ENCODE measurements at regions not wholly inside any gene's neighbourhood (a gene's known extent, or its start where the extent isn't known, plus 50 kb on each side); places are given as distances from the start of the nearest gene placed in this dataset.
A peak's percentile ranks its signal among the peaks of the same experiment; 100 is the strongest.

DNA sequence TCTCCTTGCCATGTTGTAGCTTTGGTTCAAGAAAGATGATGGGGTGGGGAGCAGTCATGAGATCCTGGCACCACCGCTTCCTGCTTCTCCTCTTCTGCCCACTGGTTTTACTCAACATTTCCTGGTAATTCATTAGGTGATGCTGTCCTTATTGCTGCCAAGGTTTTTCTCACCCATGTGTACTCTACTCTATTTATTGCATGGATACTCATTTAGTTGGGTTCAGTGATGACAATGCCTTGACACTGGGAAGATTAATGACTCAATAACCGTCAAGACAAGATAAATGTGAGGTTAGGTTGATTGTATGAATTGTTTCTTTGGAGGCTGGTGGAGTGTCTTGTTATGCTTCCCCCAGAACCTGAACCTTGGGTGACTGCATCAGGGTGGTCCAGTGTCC, 484.2 kb downstream of the SIPA1L2 start:
- no peaks in the 10 kb centered on the region for H3K79me2 ChIP-seq (ENCODE audit: control insufficient read depth in 1 of 2, insufficient read depth in 2 of 2, low read length in 2 of 2)
- H2BK12ac ChIP-seq (ENCODE audit: low read depth, low read length) = no peak overlapping the region
- H3K14ac ChIP-seq (ENCODE audit: insufficient read length) = no peak overlapping the region
- no peak overlapping the region for H4K5ac ChIP-seq (ENCODE audit: insufficient read length, low read depth, low read length)
- peaks cover 0 to 5% (median 0%) of the 10 kb centered on the region in 4 experiments; a peak in 1 of 8 replicates for H3K36me3 ChIP-seq (ENCODE audit: control insufficient read depth in 2 of 4, insufficient read depth in 4 of 4, low read length in 3 of 4)
- CTCF ChIA-PET (ENCODE audit: partially characterized antibody) = no interaction called here
- H3K56ac ChIP-seq (replicated peaks; ENCODE audit: insufficient read length, low read depth, low read length) = no peak overlapping the region
- no peak overlapping the region for H4K8ac ChIP-seq (ENCODE audit: extremely low read depth, insufficient read depth, low read length)
- H3K27me3 ChIP-seq (replicated peaks in 1 of 4; ENCODE audit: control insufficient read depth in 3 of 4, extremely low read depth in 1 of 4, insufficient read depth in 3 of 4, low read length in 3 of 4) = no peaks in the 10 kb centered on the region
- H3K18ac ChIP-seq (ENCODE audit: extremely low read depth, low read length) = no peak overlapping the region
- WGBS, 2 experiments (ENCODE audit: extremely low coverage in 1 of 2, insufficient coverage in 1 of 2, insufficient read length in 1 of 2, insufficient replicate concordance in 2 of 2, low coverage in 1 of 2, low lambda C conversion rate in 2 of 2, missing lambda C conversion rate in 1 of 2) = 86% methylated on average over 2 of the region's 2 CpGs; no CpG with 5 or more reads in 1 of the 2 experiments
- no peak overlapping the region for H3K23ac ChIP-seq (ENCODE audit: insufficient read length)
- peaks cover 4 to 7% of the 10 kb centered on the region in 2 experiments for H4K20me1 ChIP-seq (replicated peaks in 1 of 2; ENCODE audit: control insufficient read depth in 1 of 2, insufficient read depth in 2 of 2, low read length in 2 of 2)
- H2BK20ac ChIP-seq (ENCODE audit: low read length) = no peak overlapping the region
- H3K4me2 ChIP-seq (ENCODE audit: insufficient read depth in 1 of 2, low read depth in 2 of 2, low read length in 2 of 2) = no peak overlapping the region
- no peak for TF ChIP-seq JUND (IDR thresholded peaks at IDR 0.05; ENCODE audit: low read length)
- TF ChIP-seq POLR2A (IDR thresholded peaks at IDR 0.05; ENCODE audit: control extremely low read depth in 1 of 2, low read depth in 2 of 2, low read length in 2 of 2) = peak in 1 of 2 experiments; percentile 57; a peak in 2 of 3 replicates
- peak; percentile 66; the same call in 1 of the 2 replicates for TF ChIP-seq POLR2AphosphoS5 (IDR thresholded peaks at IDR 0.05; ENCODE audit: low read depth, low read length)
- H2BK120ac ChIP-seq (replicated peaks; ENCODE audit: low read depth, low read length) = no peak overlapping the region
- H3K9me3 ChIP-seq (ENCODE audit: insufficient read depth in 2 of 2, low read depth in 1 of 2, low read length in 1 of 2) = no peaks in the 10 kb centered on the region
- no peaks in the 10 kb centered on the region for H3K23me2 ChIP-seq (ENCODE audit: low read depth, low read length)
- H4K91ac ChIP-seq (replicated peaks; ENCODE audit: insufficient read length, low read length) = no peak overlapping the region
- no peak overlapping the region for H2AK5ac ChIP-seq (ENCODE audit: low read depth, low read length)
- no peak overlapping the region for H3K9ac ChIP-seq (replicated peaks in 1 of 4; ENCODE audit: extremely low read depth in 1 of 4, low read depth in 3 of 4, low read length in 3 of 4)
- no peak overlapping the region for H3K4me3 ChIP-seq (ENCODE audit: extremely low read depth in 1 of 4, insufficient read depth in 2 of 4, low read depth in 3 of 4, low read length in 4 of 4)
- H3K79me1 ChIP-seq (ENCODE audit: low read depth, low read length) = no peaks in the 10 kb centered on the region; the same call in none of the 2 replicates
- DNase-seq (ENCODE audit: low read depth in 1 of 2, low spot score in 2 of 2) (no peak), FAIRE-seq (no peak)
- no peak overlapping the region for H2BK5ac ChIP-seq (ENCODE audit: low read depth, low read length)
- H2BK15ac ChIP-seq (ENCODE audit: low read length) = no peak overlapping the region
- H2AFZ ChIP-seq (ENCODE audit: low read length) = no peak overlapping the region
- POLR2A ChIA-PET (ENCODE audit: partially characterized antibody) = interaction anchor here (1.8 kb wide), 1 partner anchor 11 kb away, joined by 5 read pairs; no protein-coding TSS in a partner anchor
- H3K4me1 ChIP-seq (replicated peaks in 1 of 4; ENCODE audit: control insufficient read depth in 3 of 4, insufficient read depth in 4 of 4, low read length in 3 of 4) = peaks cover 0 to 8% (median 5%) of the 10 kb centered on the region in 4 experiments; a peak in 3 of 7 replicates
- no peak overlapping the region for H3K27ac ChIP-seq (ENCODE audit: low read depth, low read length)
- no peak overlapping the region for H3K4ac ChIP-seq (replicated peaks; ENCODE audit: insufficient read length, low read depth, low read length)

Data from H1 (cell line).